ENCODE measurements at regions not wholly inside any gene's neighbourhood (a gene's known extent, or its start where the extent isn't known, plus 50 kb on each side); places are given as distances from the start of the nearest gene placed in this dataset.
"Not testable (repeated sequence)": the region's sequence is repeated elsewhere in the genome, so short reads cannot be mapped to it uniquely, and the experiment has no call there.

- TF ChIP-seq L3MBTL2 (conservative IDR thresholded peaks at IDR 0.05); FOXA1 (IDR thresholded peaks at IDR 0.05); BHLHE40 (IDR thresholded peaks at IDR 0.05; ENCODE audit: borderline replicate concordance); ARNT (IDR thresholded peaks at IDR 0.05); NFRKB (IDR thresholded peaks at IDR 0.05): not testable (repeated sequence)
Observed at GRCh38 chr14:48260394-48261295, 585.2 kb upstream of the MDGA2 start.

All from HEK293T (cell line).